ENCODE measurements at regions not wholly inside any gene's neighbourhood (a gene's known extent, or its start where the extent isn't known, plus 50 kb on each side); places are given as distances from the start of the nearest gene placed in this dataset.

DNA sequence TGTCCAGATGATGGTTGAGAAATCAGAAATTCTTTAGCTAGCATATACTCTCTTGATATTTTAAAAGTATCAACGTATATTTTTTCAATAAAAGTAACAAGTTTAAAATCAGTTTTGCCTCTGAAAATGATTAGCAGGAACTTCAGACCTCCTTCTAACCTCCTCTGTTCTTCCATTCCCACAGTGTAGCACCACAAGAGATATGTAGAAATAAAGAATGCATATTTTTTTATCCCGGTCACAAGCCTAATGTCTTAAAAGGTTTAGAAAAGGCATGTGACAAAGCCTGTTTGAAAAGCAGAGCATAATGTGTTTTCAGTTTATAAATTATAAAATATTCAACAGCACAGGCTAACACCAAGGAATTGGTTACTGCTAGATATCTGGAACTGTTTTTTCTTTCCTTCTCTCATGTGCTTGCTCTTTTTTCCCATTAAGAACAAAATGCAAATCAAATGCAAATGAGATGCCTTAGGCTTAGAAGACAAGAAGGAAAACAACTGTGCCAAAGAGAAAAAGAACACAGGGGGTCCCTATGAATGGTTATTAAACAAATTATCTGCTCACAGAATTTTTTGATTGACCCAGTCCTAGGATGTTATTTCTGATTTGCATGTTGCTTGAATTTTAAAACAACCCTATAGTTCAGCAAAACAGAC is 351.7 kb upstream of the FAM241A start:
- no peaks in the 10 kb centered on the region for H4K20me1 ChIP-seq (ENCODE audit: low read depth, low read length)
- no peak overlapping the region for H3K4me2 ChIP-seq (ENCODE audit: low read depth, low read length, poor library complexity, severe bottlenecking)
- no peaks in the 10 kb centered on the region for H3K9me3 ChIP-seq (ENCODE audit: insufficient read depth, low read length)
- H3K9ac ChIP-seq (ENCODE audit: low read length) = no peak overlapping the region
- no peak overlapping the region for H3K27ac ChIP-seq (ENCODE audit: low read depth, low read length)
- H3K79me2 ChIP-seq (ENCODE audit: insufficient read depth, low read length) = no peaks in the 10 kb centered on the region
- no peaks in the 10 kb centered on the region for H3K9me2 ChIP-seq (replicated peaks; ENCODE audit: insufficient read depth, low read length)
- H2AFZ ChIP-seq (ENCODE audit: low read depth, low read length, severe bottlenecking) = no peak overlapping the region
- no peaks in the 10 kb centered on the region for H3K27me3 ChIP-seq (ENCODE audit: low read length)
- no peaks in the 10 kb centered on the region for H3K36me3 ChIP-seq (ENCODE audit: low read length)
- H3K4me3 ChIP-seq (ENCODE audit: insufficient read depth, low read length, poor library complexity, severe bottlenecking) = no peak overlapping the region
- no peaks in the 10 kb centered on the region for H3F3A ChIP-seq (ENCODE audit: insufficient read depth)
- no peak for TF ChIP-seq EZH2phosphoT487 (conservative IDR thresholded peaks at IDR 0.05; ENCODE audit: low read length)
- TF ChIP-seq, protein P1, sequence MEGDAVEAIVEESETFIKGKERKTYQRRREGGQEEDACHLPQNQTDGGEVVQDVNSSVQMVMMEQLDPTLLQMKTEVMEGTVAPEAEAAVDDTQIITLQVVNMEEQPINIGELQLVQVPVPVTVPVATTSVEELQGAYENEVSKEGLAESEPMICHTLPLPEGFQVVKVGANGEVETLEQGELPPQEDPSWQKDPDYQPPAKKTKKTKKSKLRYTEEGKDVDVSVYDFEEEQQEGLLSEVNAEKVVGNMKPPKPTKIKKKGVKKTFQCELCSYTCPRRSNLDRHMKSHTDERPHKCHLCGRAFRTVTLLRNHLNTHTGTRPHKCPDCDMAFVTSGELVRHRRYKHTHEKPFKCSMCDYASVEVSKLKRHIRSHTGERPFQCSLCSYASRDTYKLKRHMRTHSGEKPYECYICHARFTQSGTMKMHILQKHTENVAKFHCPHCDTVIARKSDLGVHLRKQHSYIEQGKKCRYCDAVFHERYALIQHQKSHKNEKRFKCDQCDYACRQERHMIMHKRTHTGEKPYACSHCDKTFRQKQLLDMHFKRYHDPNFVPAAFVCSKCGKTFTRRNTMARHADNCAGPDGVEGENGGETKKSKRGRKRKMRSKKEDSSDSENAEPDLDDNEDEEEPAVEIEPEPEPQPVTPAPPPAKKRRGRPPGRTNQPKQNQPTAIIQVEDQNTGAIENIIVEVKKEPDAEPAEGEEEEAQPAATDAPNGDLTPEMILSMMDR (IDR thresholded peaks at IDR 0.05; ENCODE audit: insufficient read depth, low read length, poor library complexity, severe bottlenecking) = no peak

DNA sequence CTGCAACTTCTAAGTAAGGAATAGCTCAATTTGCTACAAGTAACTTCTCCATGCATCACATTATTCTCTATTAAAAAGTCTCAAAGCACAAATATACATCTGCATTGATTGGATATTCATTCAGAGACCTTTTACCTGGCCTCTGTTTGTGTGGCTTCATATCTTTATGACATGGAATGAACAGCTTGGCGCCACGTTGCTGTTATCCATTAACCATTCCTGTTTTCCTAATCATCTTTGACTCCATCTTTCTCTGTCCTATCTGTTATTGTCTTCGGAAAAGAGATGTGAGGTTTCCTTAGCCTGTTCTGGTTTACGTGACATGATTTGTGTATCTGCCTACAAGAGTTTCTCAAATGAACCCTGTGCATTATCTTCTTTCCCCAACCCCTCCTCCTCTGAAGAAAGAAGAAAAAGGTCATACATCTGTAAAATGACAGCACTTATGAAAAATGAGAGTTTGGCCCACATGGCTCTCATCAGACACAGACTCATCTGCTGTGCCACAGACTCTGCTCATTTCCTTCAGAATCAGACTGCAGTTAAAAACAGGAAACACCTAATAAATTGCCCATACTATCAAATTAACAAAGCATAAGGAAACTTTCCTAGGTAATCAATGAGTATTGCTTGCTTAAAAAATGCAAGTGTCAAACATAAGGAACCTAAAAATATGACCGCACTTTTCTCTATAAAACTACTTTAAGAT is 347.6 kb upstream of the FAM241A start:
- H3K27me3 ChIP-seq (ENCODE audit: low read length) = no peaks in the 10 kb centered on the region
- no peaks in the 10 kb centered on the region for H3K36me3 ChIP-seq (ENCODE audit: low read length)
- H2AFZ ChIP-seq (ENCODE audit: low read depth, low read length, severe bottlenecking) = no peak overlapping the region
- no peaks in the 10 kb centered on the region for H3K9me3 ChIP-seq (ENCODE audit: insufficient read depth, low read length)
- no peaks in the 10 kb centered on the region for H3K79me2 ChIP-seq (ENCODE audit: insufficient read depth, low read length)
- no peak overlapping the region for H3K4me3 ChIP-seq (ENCODE audit: insufficient read depth, low read length, poor library complexity, severe bottlenecking)
- H3K9me2 ChIP-seq (replicated peaks; ENCODE audit: insufficient read depth, low read length) = no peaks in the 10 kb centered on the region
- H4K20me1 ChIP-seq (ENCODE audit: low read depth, low read length) = no peaks in the 10 kb centered on the region
- H3F3A ChIP-seq (ENCODE audit: insufficient read depth) = no peaks in the 10 kb centered on the region
- no peak overlapping the region for H3K4me2 ChIP-seq (ENCODE audit: low read depth, low read length, poor library complexity, severe bottlenecking)
- no peak for TF ChIP-seq EZH2phosphoT487 (conservative IDR thresholded peaks at IDR 0.05; ENCODE audit: low read length)
- TF ChIP-seq, protein P1 (IDR thresholded peaks at IDR 0.05; ENCODE audit: insufficient read depth, low read length, poor library complexity, severe bottlenecking) = no peak
- no peak overlapping the region for H3K27ac ChIP-seq (ENCODE audit: low read depth, low read length)
- H3K9ac ChIP-seq (ENCODE audit: low read length) = no peak overlapping the region

DNA sequence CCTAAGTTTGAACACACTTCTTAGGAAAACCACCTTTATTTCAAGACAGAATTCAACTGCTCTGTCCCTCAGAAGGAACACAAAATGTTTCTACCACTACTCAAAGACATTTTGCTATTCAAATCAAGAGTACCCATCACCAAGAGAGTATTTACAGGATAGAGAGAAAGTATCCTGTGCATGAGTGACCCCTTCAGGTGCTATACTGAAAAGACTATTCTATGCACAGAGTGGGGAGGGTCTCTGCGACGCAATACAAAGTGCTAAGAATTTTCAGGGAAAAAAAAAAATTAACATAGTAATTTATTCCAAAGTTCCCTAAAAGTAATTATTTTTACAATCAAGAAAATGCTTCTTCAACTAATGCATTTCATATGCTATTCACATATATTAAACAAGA is 346.4 kb upstream of the FAM241A start:
- Histone ChIP-seq H3K27ac (ENCODE audit: low read depth, low read length) (no peak overlapping the region), H3K27me3 (ENCODE audit: low read length) (no peaks in the 10 kb centered on the region), H3K9me3 (ENCODE audit: insufficient read depth, low read length) (no peaks in the 10 kb centered on the region), H3K36me3 (ENCODE audit: low read length) (no peaks in the 10 kb centered on the region), H3K4me2 (ENCODE audit: low read depth, low read length, poor library complexity, severe bottlenecking) (no peak overlapping the region), H3K79me2 (ENCODE audit: insufficient read depth, low read length) (no peaks in the 10 kb centered on the region), H3K9me2 (replicated peaks; ENCODE audit: insufficient read depth, low read length) (no peaks in the 10 kb centered on the region), H3K9ac (ENCODE audit: low read length) (no peak overlapping the region), H3F3A (ENCODE audit: insufficient read depth) (no peaks in the 10 kb centered on the region), H2AFZ (ENCODE audit: low read depth, low read length, severe bottlenecking) (no peak overlapping the region), H4K20me1 (ENCODE audit: low read depth, low read length) (no peaks in the 10 kb centered on the region), H3K4me3 (ENCODE audit: insufficient read depth, low read length, poor library complexity, severe bottlenecking) (no peak overlapping the region)
- TF ChIP-seq, protein P1 (IDR thresholded peaks at IDR 0.05; ENCODE audit: insufficient read depth, low read length, poor library complexity, severe bottlenecking) = no peak
- TF ChIP-seq EZH2phosphoT487 (conservative IDR thresholded peaks at IDR 0.05; ENCODE audit: low read length) = no peak
